Stimulated activated CD4-positive, alpha-beta T cell treated with anti-CD3 and anti-CD28 coated beads, Interleukin-4, amount 100 ng/mL, for 1 hour (primary cell): ENCODE measurements at regions not wholly inside any gene's neighbourhood (a gene's known extent, or its start where the extent isn't known, plus 50 kb on each side); places are given as distances from the start of the nearest gene placed in this dataset.
"Not testable (repeated sequence)": the region's sequence is repeated elsewhere in the genome, so short reads cannot be mapped to it uniquely, and the experiment has no call there.

ENCODE experiments used
- DNase-seq: peaks from one replicate; pipeline ENCODE4 v3.0.0-alpha.2; 2020

DNA sequence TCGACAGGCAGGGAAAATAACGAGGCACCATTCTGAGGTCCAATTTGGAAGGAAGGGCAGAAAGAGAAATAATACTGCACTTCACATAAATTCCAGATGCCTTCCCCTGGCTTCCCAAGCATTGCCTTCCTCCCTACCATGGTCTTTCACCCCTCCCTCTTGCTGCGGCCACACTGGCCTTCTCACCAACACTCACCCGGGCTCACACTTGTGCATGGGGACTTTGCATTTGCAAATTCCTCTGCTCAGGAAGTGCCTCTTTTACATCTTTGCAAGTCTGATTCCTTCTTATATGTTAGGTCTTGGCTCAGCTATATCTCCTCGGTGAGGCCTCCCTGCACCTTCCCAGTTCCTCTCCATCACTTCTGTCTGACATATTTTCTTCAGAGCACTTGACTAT, 199.4 kb downstream of the CHIC2 start:
- no peak for DNase-seq

DNA sequence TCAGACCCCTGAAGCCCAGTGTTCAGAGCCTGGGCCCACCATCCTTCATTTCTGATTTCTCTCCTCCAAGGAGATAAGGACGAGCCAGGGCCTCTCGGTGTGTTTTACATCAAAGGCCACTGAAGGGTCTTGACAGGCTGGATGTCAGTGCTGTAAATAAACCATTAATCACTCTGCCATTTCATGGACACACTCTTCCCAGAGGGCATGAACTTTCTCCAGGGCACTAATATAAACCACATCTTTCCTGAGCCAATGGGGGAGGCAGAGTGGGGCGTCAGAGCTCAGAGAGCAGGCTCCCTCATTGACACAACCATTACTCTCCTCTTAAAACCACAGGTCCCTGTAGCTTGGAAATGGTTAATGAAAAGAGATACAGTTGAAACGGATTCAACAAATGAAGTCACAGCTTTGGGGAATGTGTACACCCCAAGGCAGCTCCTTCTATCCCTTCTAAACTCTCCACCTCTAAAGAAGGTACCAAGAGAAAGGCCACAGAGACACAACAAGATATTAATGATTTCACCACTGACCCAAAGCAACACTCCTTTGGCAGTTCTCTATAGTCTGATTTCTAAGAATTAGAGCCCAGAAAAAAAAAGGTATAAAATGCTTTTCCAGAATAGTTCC, 200.6 kb downstream of the CHIC2 start:
- DNase-seq: no peak

- DNase-seq: no peak
These were observed 201.2 kb downstream of the CHIC2 start for GRCh38 chr4:53863158-53863557.

- no peak for DNase-seq
These were observed 202.4 kb downstream of the CHIC2 start for GRCh38 chr4:53861856-53862610.

DNA sequence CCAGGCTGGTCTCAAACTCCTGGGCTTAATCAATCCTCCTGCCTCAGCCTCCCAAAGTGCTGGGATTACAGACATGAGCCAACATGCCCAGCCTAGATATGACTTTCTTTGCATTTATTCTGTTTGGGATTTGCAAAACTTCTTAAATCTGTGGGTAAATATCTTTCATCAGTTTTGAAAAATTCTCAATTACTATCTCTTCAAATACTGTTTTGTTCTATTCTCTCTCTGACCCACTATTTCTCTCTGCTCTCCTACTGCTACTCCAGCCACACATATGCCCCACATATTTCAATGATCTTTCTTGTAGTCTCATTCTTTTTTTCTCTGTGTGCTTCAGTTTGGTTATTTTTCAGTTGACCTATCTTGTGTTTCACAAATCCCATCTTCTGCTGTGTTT, 205.1 kb downstream of the CHIC2 start:
- no peak for DNase-seq

- no peak for DNase-seq
These were observed 205.7 kb downstream of the CHIC2 start for GRCh38 chr4:53858744-53859143.

DNA sequence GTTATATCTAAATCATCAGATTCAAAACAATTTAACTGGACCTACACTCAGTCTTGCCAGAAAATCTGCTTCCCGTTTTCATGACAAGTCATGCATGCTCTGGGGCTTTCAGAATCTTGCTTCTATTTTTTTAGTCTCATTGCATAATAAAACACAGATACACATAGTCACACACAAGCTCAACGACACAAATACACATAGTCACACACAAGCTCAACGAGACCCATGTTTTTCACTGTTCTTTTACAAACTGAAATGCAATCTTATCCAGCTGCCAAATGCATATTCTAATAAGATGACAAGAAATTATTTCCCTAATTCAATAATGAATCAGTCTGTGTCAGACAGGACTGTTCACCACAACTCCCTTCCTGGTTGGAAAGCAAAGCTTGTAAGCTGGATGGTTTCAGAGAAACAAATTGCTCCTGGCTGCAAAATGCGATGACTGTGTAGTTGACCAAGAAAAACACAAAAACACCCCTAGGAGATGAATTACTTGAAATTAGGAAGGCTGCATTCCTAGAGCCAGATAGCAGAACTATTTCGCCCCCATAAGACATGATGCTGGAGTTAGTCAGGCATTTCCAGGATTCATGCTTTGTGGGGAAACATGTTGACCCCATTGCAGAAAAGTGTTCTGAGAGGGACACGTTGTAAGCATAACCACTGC, 208.7 kb downstream of the CHIC2 start:
- DNase-seq: no peak

DNA sequence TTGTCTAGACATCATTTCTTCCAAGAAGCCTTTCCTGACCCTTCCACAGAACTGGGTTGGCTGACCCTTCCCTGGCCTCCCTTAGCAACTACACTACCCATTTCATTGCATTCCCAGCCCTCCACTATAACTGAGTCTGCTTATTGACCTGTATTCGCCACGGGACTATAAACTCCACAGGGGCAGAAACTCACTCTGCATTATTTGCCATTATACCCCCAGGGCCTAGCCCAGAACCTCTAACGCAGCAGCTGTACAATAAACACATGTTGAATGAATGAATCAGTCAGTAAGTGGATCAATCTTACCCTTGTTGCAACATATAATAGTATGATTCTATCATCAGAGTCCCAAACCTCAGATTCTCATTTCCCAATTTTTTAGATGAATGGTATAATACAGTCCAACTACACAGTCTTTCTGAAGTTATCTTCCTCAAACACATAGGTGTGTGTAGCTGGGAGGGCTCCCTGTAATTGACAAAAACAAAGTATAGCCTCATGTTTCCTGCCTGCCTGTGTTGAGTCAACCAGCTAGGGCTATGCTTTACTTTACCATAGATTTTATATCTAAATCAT, 209.3 kb downstream of the CHIC2 start:
- DNase-seq: no peak

DNA sequence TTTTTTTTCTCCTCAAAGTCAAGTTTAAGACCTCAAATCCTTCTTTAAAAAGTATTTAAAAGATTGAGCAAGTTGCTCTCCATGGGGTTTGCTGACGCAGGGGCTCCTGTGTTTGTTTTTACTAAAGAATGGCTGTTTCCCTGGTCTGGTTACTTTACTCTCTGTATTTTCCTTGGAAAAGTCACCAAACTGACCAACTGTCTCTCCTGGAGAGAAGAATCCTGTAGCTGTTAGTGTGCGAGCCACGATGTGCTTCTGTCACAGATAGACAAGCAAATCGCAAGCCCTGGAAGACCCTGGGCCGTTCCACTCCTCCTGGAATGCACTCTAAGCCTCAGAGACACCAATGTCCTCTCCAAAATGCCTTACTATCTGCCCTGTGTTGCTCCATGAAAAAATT, 212.1 kb downstream of the CHIC2 start:
- no peak for DNase-seq

GRCh38 chr4:53847965-53848364, 216.4 kb downstream of the CHIC2 start:
- no peak for DNase-seq

GRCh38 chr4:53844551-53844950, 219.9 kb downstream of the CHIC2 start:
- no peak for DNase-seq

- DNase-seq: no peak
These were observed 220.3 kb downstream of the CHIC2 start for GRCh38 chr4:53844133-53844532.

GRCh38 chr4:53841711-53842110, 222.7 kb downstream of the CHIC2 start:
- DNase-seq: no peak

GRCh38 chr4:53840643-53841042, 223.8 kb downstream of the CHIC2 start:
- DNase-seq: no peak

- not testable (repeated sequence) for DNase-seq
These were observed 231.0 kb downstream of the CHIC2 start for GRCh38 chr4:53833302-53834003.

DNA sequence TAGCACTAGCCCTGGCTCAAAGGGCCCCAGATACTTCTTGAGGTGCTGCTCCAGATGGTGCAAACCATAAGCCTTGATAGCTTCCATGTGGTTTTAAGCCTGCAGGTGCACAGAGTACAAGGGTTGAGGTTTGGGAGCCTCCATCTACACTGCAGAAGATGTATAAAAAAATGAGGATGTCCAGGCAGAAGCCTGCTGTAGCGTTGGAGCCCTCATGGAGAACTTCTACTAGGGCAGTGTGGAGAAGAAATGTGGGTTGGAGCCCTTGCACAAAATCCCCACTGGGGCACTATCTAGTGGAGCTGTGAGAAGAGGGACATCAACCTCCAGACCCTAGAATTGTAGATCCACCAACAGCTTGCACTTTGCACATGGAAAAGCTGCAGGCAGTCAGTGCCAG, 231.9 kb downstream of the CHIC2 start:
- no peak for DNase-seq

DNA sequence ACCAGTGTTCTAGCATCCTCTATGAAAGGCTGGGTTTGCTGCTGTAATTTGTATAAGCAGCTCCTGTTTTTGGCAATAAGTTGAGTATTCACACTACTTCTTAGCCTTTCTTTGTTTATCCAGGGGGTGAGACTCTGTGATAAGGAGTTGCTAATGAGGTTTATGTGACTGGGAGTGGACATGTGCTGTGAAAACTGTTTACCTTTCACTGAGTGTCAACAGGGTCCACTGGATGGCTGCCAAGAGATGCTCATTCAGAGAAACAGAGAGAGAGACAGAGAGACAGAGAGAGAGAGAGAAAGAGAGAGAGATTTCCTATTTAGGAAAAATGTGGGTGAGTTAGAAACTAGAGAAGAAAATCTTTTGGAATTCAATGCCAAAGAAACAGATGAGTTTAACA, 233.9 kb downstream of the CHIC2 start:
- no peak for DNase-seq

- DNase-seq: no peak
These were observed 230.0 kb upstream of the LNX1 start for GRCh38 chr4:53821179-53821851.

DNA sequence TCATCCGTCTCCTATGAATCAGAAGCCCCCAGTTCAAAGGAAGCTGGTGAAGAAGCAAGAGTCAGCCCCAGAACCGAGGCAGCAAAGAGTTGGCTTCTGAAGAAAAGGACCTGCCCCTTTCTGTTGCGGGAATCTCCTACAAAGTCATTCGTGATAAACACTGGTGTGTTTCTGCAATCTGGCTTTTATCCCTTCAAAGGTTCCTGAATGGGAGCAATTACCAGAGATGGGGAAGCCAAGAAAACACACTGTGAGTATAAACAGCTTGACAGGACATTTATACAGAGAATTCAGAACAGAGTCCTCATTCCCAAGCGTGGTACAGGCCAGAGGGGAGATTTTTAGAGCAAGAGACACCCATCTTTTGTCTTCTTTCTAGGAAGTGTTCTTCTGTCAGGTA, 226.8 kb upstream of the LNX1 start:
- no peak for DNase-seq

- DNase-seq: no peak
These were observed 225.3 kb upstream of the LNX1 start for GRCh38 chr4:53816561-53816960.

DNA sequence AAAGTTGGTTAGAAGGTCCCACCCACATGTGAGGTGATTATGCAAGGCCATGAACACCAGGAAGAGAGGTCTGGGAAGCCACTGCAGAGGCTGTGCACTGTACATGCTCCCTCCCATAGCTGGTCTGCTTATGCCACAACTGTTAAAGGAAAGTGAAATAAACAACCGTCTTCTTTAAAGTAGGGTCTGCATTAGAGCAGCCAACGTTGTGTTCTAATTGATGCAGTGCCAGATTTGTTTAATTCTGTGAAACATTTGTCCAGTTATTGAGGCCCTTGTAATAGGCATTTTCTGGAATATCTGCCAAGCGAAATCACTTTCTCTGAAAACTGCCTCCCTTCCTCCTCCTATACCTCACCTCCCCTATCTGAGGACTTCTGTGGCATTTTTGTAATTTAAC, 224.0 kb upstream of the LNX1 start:
- DNase-seq: no peak

GRCh38 chr4:53813998-53814397, 222.7 kb upstream of the LNX1 start:
- no peak for DNase-seq

DNA sequence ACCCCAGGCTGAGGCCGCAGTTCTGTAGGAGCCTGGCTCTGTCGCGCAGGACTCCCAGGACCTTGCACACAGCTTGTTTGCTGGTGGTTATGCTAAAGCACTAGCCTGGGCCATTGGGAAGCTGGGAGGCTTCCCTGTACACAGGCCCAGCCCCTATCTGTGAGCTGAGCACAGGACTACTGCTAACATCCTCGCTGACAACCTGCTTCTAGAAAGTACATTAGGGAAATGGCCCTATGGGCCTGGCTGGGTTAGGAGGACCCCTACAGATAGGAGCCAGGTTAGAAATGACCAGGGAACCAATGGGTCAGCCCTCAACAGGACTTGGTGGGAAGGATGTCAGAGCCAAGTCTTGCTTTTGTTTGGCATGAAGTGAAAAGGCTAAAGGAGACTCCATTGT, 219.4 kb upstream of the LNX1 start:
- DNase-seq: no peak
